ENCODE measurements at regions not wholly inside any gene's neighbourhood (a gene's known extent, or its start where the extent isn't known, plus 50 kb on each side); places are given as distances from the start of the nearest gene placed in this dataset.

DNA sequence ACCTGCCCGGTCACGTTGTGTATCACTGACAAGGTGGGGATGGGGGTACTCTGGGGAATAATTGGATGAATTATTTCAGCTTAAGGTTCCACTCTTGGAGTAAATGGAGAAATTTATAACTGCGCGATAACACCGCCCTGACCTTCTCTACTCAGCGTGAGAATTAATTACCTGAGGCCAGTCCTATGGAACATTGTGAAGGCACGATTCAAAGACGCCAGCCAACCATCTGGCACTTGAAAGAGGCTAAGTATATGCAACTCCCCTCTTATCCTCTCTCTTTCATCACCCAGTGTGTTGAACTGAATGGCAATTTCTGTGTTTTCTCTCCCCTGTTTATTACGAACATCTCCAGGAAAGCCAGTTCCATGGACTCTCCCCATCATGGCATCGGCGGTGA is 235.5 kb upstream of the TUT7 start:
- H3K79me2 ChIP-seq (ENCODE audit: control insufficient read depth, insufficient read depth, low read length), result no peaks in the 10 kb centered on the region
- intact Hi-C loops (cut with micrococcal nuclease) (no loop called here), in situ Hi-C loops (cut with MboI) (no loop called here)
- POLR2A ChIA-PET, result interaction anchor here (0.7 kb wide), 1 partner anchor 390 kb away, joined by 3 read pairs; no protein-coding TSS in a partner anchor
- H3K27ac ChIP-seq (ENCODE audit: extremely low read depth, low read depth, low read length), result no peak overlapping the region
- H3K36me3 ChIP-seq (ENCODE audit: control insufficient read depth, insufficient read depth, low read length), result no peaks in the 10 kb centered on the region
- no peaks in the 10 kb centered on the region for H3K9me1 ChIP-seq (ENCODE audit: control insufficient read depth, insufficient read depth, low read length)
- FAIRE-seq, result no peak
- H3K9me3 ChIP-seq (replicated peaks; ENCODE audit: control insufficient read depth, insufficient read depth, low read depth, low read length), result no peaks in the 10 kb centered on the region
- H3K4me2 ChIP-seq (ENCODE audit: insufficient read depth, low read length), result no peak overlapping the region
- H3K9ac ChIP-seq (ENCODE audit: insufficient read depth in 1 of 2, low read depth in 2 of 2, low read length in 2 of 2), result no peak overlapping the region
- no peak overlapping the region for H2AFZ ChIP-seq (ENCODE audit: low read depth, low read length)
- 0% methylated on average over 9 of the region's 11 CpGs for WGBS (ENCODE audit: insufficient coverage, low coverage, missing lambda C conversion rate)
- no peaks in the 10 kb centered on the region for H4K20me1 ChIP-seq (replicated peaks; ENCODE audit: control insufficient read depth, insufficient read depth, low read length)
- ATAC-seq, result no peak
- CTCF ChIA-PET (ENCODE audit: low intra/inter-chr PET ratio), result no interaction called here
- no peak for DNase-seq (ENCODE audit: extremely low read depth in 1 of 4, low spot score in 3 of 4)
- no peaks in the 10 kb centered on the region; a peak in 2 of 5 replicates for H3K27me3 ChIP-seq (ENCODE audit: control insufficient read depth in 2 of 2, insufficient read depth in 2 of 2, low read length in 2 of 2)
- TF ChIP-seq MYC (IDR thresholded peaks at IDR 0.05; ENCODE audit: low read depth, low read length), result no peak
- TF ChIP-seq MYC (CRISPR knock-in tag; IDR thresholded peaks at IDR 0.05; ENCODE audit: borderline replicate concordance, low read depth), result no peak
- TF ChIP-seq DMBX1 (CRISPR knock-in tag; IDR thresholded peaks at IDR 0.05; ENCODE audit: borderline replicate concordance), result no peak
- TF ChIP-seq CTBP1 (IDR thresholded peaks at IDR 0.05; ENCODE audit: borderline replicate concordance), result no peak
- no peak for TF ChIP-seq SPI1 (IDR thresholded peaks at IDR 0.05; ENCODE audit: borderline replicate concordance, low read depth, low read length)
- no peak for TF ChIP-seq MCM5 (IDR thresholded peaks at IDR 0.05; ENCODE audit: low read depth)
- TF ChIP-seq GATAD2A (IDR thresholded peaks at IDR 0.05), result no peak
- no peak for TF ChIP-seq NFYB (IDR thresholded peaks at IDR 0.05; ENCODE audit: extremely low read depth, insufficient read length)
- no peak for TF ChIP-seq ZNF239 (CRISPR knock-in tag; IDR thresholded peaks at IDR 0.05)
- TF ChIP-seq, protein P1, sequence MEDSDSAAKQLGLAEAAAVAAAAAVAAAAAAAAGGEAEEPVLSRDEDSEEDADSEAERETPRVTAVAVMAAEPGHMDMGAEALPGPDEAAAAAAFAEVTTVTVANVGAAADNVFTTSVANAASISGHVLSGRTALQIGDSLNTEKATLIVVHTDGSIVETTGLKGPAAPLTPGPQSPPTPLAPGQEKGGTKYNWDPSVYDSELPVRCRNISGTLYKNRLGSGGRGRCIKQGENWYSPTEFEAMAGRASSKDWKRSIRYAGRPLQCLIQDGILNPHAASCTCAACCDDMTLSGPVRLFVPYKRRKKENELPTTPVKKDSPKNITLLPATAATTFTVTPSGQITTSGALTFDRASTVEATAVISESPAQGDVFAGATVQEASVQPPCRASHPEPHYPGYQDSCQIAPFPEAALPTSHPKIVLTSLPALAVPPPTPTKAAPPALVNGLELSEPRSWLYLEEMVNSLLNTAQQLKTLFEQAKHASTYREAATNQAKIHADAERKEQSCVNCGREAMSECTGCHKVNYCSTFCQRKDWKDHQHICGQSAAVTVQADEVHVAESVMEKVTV (CRISPR knock-in tag; IDR thresholded peaks at IDR 0.05), result no peak
- no peak overlapping the region for H3K4me3 ChIP-seq
- no peaks in the 10 kb centered on the region for H3K4me1 ChIP-seq (replicated peaks in 1 of 2; ENCODE audit: control insufficient read depth in 2 of 2, insufficient read depth in 2 of 2, low read length in 2 of 2)
- BruUV-seq (replicated peaks), result no TSS peak

All from K562 (cell line).